ENCODE measurements at regions not wholly inside any gene's neighbourhood (a gene's known extent, or its start where the extent isn't known, plus 50 kb on each side); places are given as distances from the start of the nearest gene placed in this dataset.
"Not testable (repeated sequence)": the region's sequence is repeated elsewhere in the genome, so short reads cannot be mapped to it uniquely, and the experiment has no call there.

GRCh38 chr14:105898482-105899010 is 372.2 kb downstream of the TMEM121 start:
- no peak for DNase-seq (ENCODE audit: low read depth)
- TF ChIP-seq CTCF (IDR thresholded peaks at IDR 0.05; ENCODE audit: insufficient read depth, low read depth, low read length, missing control alignments): no peak
- no peak overlapping the region for H3K4me3 ChIP-seq (ENCODE audit: low read depth, low read length)

GRCh38 chr14:105899071-105899641 is 372.8 kb downstream of the TMEM121 start:
- H3K4me3 ChIP-seq (ENCODE audit: low read depth, low read length): no peak overlapping the region
- TF ChIP-seq CTCF (IDR thresholded peaks at IDR 0.05; ENCODE audit: insufficient read depth, low read depth, low read length, missing control alignments): no peak
- DNase-seq (ENCODE audit: low read depth): no peak

- no peak for DNase-seq (ENCODE audit: low read depth)
- no peak for TF ChIP-seq CTCF (IDR thresholded peaks at IDR 0.05; ENCODE audit: insufficient read depth, low read depth, low read length, missing control alignments)
- no peak overlapping the region for H3K4me3 ChIP-seq (ENCODE audit: low read depth, low read length)
Observed at GRCh38 chr14:105899657-105900397, 373.4 kb downstream of the TMEM121 start.

GRCh38 chr14:105900398-105901160 is 374.2 kb downstream of the TMEM121 start:
- TF ChIP-seq CTCF (IDR thresholded peaks at IDR 0.05; ENCODE audit: insufficient read depth, low read depth, low read length, missing control alignments): no peak
- no peak overlapping the region for H3K4me3 ChIP-seq (ENCODE audit: low read depth, low read length)
- no peak for DNase-seq (ENCODE audit: low read depth)

GRCh38 chr14:105901226-105901625 is 374.8 kb downstream of the TMEM121 start:
- no peak for DNase-seq (ENCODE audit: low read depth)
- TF ChIP-seq CTCF (IDR thresholded peaks at IDR 0.05; ENCODE audit: insufficient read depth, low read depth, low read length, missing control alignments): no peak
- no peak overlapping the region for H3K4me3 ChIP-seq (ENCODE audit: low read depth, low read length)

- H3K4me3 ChIP-seq (ENCODE audit: low read depth, low read length): no peak overlapping the region
- DNase-seq (ENCODE audit: low read depth): no peak
- TF ChIP-seq CTCF (IDR thresholded peaks at IDR 0.05; ENCODE audit: insufficient read depth, low read depth, low read length, missing control alignments): no peak
Observed at GRCh38 chr14:105902131-105902898, 375.9 kb downstream of the TMEM121 start.

- DNase-seq (ENCODE audit: low read depth); H3K4me3 ChIP-seq (ENCODE audit: low read depth, low read length): not testable (repeated sequence)
Observed at GRCh38 chr14:105902899-105903165, 376.4 kb downstream of the TMEM121 start.
